B cell (primary cell): ENCODE measurements at regions not wholly inside any gene's neighbourhood (a gene's known extent, or its start where the extent isn't known, plus 50 kb on each side); places are given as distances from the start of the nearest gene placed in this dataset.

Experiments
- EZH2 ChIP-seq: IDR thresholded peaks from 2 replicates; pipeline ENCODE4 v1.6.1; 2012; ENCODE audit warnings: borderline replicate concordance, low read depth, mild to moderate bottlenecking, moderate library complexity, low read length; ENCODE audit not compliant: insufficient read depth, poor library complexity, severe bottlenecking
- TF ChIP-seq, protein P1 (sequence below): fragments of 200-600 bp; IDR thresholded peaks from one replicate; pipeline ENCODE4 v1.8.0; 2022; ENCODE audit warnings: antibody characterized with exemption, mild to moderate bottlenecking

GRCh38 chr14:84251411-84252115 is 1278.4 kb upstream of the FLRT2 start:
- no peak for TF ChIP-seq EZH2
- TF ChIP-seq, protein P1, sequence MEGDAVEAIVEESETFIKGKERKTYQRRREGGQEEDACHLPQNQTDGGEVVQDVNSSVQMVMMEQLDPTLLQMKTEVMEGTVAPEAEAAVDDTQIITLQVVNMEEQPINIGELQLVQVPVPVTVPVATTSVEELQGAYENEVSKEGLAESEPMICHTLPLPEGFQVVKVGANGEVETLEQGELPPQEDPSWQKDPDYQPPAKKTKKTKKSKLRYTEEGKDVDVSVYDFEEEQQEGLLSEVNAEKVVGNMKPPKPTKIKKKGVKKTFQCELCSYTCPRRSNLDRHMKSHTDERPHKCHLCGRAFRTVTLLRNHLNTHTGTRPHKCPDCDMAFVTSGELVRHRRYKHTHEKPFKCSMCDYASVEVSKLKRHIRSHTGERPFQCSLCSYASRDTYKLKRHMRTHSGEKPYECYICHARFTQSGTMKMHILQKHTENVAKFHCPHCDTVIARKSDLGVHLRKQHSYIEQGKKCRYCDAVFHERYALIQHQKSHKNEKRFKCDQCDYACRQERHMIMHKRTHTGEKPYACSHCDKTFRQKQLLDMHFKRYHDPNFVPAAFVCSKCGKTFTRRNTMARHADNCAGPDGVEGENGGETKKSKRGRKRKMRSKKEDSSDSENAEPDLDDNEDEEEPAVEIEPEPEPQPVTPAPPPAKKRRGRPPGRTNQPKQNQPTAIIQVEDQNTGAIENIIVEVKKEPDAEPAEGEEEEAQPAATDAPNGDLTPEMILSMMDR: no peak
